ENCODE measurements at regions not wholly inside any gene's neighbourhood (a gene's known extent, or its start where the extent isn't known, plus 50 kb on each side); places are given as distances from the start of the nearest gene placed in this dataset.

GRCh38 chrX:4655743-4656142 is 942.3 kb upstream of the PRKX start:
- no peak for TF ChIP-seq CTCF (IDR thresholded peaks at IDR 0.05; ENCODE audit: low read depth, low read length, missing input control)
- TF ChIP-seq SP1 (IDR thresholded peaks at IDR 0.05) = no peak
- TF ChIP-seq TAF1 (conservative IDR thresholded peaks at IDR 0.05) = no peak
- TF ChIP-seq HNF4G (IDR thresholded peaks at IDR 0.05) = no peak
- TF ChIP-seq JUND (IDR thresholded peaks at IDR 0.05) = no peak
- TF ChIP-seq ATF3 (IDR thresholded peaks at IDR 0.05) = no peak
- no peak for TF ChIP-seq NR2F2 (IDR thresholded peaks at IDR 0.05)
- TF ChIP-seq ZBTB33 (IDR thresholded peaks at IDR 0.05) = no peak
- no peak for TF ChIP-seq FOXA1 (IDR thresholded peaks at IDR 0.05)
- no peak for TF ChIP-seq REST (IDR thresholded peaks at IDR 0.05)
- TF ChIP-seq RAD21 (IDR thresholded peaks at IDR 0.05) = no peak
- no peak for TF ChIP-seq RXRA (IDR thresholded peaks at IDR 0.05)

Measured in liver (tissue), 3 donors.